ENCODE measurements at regions not wholly inside any gene's neighbourhood (a gene's known extent, or its start where the extent isn't known, plus 50 kb on each side); places are given as distances from the start of the nearest gene placed in this dataset.
A peak's percentile ranks its signal among the peaks of the same experiment; 100 is the strongest.

- DNase-seq (ENCODE audit: low read depth in 1 of 2, low spot score in 1 of 2): no peak
- Histone ChIP-seq H3K4me2 (no peak overlapping the region), H3K4me3 (no peak overlapping the region), H3K27ac (no peak overlapping the region), H3K4me1 (no peaks in the 10 kb centered on the region), H3K9me3 (no peaks in the 10 kb centered on the region)
- CTCF ChIA-PET: interaction anchor here (1.2 kb wide), 1 partner anchor 469 kb away, joined by 4 read pairs; no protein-coding TSS in a partner anchor
- no peak for FAIRE-seq
- ATAC-seq: no peak
- WGBS (ENCODE audit: missing lambda C conversion rate): 33% methylated on average over 2 of the region's 2 CpGs
- POLR2A ChIA-PET: no interaction called here
- TF ChIP-seq FOXS1 (CRISPR knock-in tag; IDR thresholded peaks at IDR 0.05): no peak
- TF ChIP-seq HOXA7 (CRISPR knock-in tag; IDR thresholded peaks at IDR 0.05): no peak
- TF ChIP-seq TP53 (CRISPR knock-in tag; IDR thresholded peaks at IDR 0.05): no peak
- no peak for TF ChIP-seq HOXB13 (CRISPR knock-in tag; IDR thresholded peaks at IDR 0.05; ENCODE audit: low read depth)
These were observed 87.7 kb upstream of the TNFSF4 start for GRCh38 chr1:173294843-173295242.

- ChIA-PET POLR2A (no interaction called here), CTCF (interaction anchor here (1.2 kb wide), 1 partner anchor 469 kb away, joined by 4 read pairs; no protein-coding TSS in a partner anchor)
- Histone ChIP-seq H3K27ac (no peak overlapping the region), H3K4me2 (no peak overlapping the region), H3K4me3 (no peak overlapping the region), H3K9me3 (no peaks in the 10 kb centered on the region), H3K4me1 (no peaks in the 10 kb centered on the region)
- no peak for FAIRE-seq
- no peak for TF ChIP-seq BCL3 (IDR thresholded peaks at IDR 0.05)
- TF ChIP-seq RARB (CRISPR knock-in tag; IDR thresholded peaks at IDR 0.05): no peak
- no peak for TF ChIP-seq SREBF2 (IDR thresholded peaks at IDR 0.05)
- TF ChIP-seq HES2 (IDR thresholded peaks at IDR 0.05): no peak
- TF ChIP-seq MAX (IDR thresholded peaks at IDR 0.05): no peak
- no peak for TF ChIP-seq EHF (CRISPR knock-in tag; IDR thresholded peaks at IDR 0.05)
- no peak for TF ChIP-seq POLR2AphosphoS2 (conservative IDR thresholded peaks at IDR 0.05; ENCODE audit: low read length)
- no peak for TF ChIP-seq ZNF302 (CRISPR knock-in tag; IDR thresholded peaks at IDR 0.05)
- no peak for TF ChIP-seq HMGXB4 (CRISPR knock-in tag; IDR thresholded peaks at IDR 0.05; ENCODE audit: borderline replicate concordance)
- no peak for TF ChIP-seq PHF8 (IDR thresholded peaks at IDR 0.05; ENCODE audit: borderline replicate concordance, low read depth)
- no peak for TF ChIP-seq CHD2 (IDR thresholded peaks at IDR 0.05; ENCODE audit: low read length, partially characterized antibody)
- TF ChIP-seq KDM1A (IDR thresholded peaks at IDR 0.05; ENCODE audit: low read depth): no peak
- no peak for DNase-seq (ENCODE audit: low read depth in 1 of 2, low spot score in 1 of 2)
- 83% methylated on average over 1 of the region's 1 CpG for WGBS (ENCODE audit: missing lambda C conversion rate)
- no peak for ATAC-seq
These were observed 88.3 kb upstream of the TNFSF4 start for GRCh38 chr1:173295391-173295790.

- POLR2A ChIA-PET: no interaction called here
- H3K4me2 ChIP-seq: no peak overlapping the region
These were observed 88.9 kb upstream of the TNFSF4 start for GRCh38 chr1:173295995-173296394.

More at GRCh38 chr1:173295995-173296394, 88.9 kb upstream of the TNFSF4 start:
- Histone ChIP-seq H3K9me3 (no peaks in the 10 kb centered on the region), H3K27ac (no peak overlapping the region), H3K4me1 (no peaks in the 10 kb centered on the region), H3K4me3 (no peak overlapping the region)
- TF ChIP-seq CTCF (IDR thresholded peaks at IDR 0.05) (no peak), FOSL2 (IDR thresholded peaks at IDR 0.05) (no peak), FOSL2 (CRISPR knock-in tag; IDR thresholded peaks at IDR 0.05) (peak; percentile 34; the same call in 1 of the 2 replicates), HOXB13 (CRISPR knock-in tag; IDR thresholded peaks at IDR 0.05; ENCODE audit: low read depth) (no peak), TFCP2L1 (CRISPR knock-in tag; IDR thresholded peaks at IDR 0.05) (no peak), MYC (IDR thresholded peaks at IDR 0.05; ENCODE audit: borderline replicate concordance, low read length) (no peak)
- CTCF ChIA-PET: interaction anchor here (1.2 kb wide), 1 partner anchor 470 kb away, joined by 4 read pairs; no protein-coding TSS in a partner anchor
- FAIRE-seq (no peak), DNase-seq (ENCODE audit: low read depth in 1 of 2, low spot score in 1 of 2) (no peak), ATAC-seq (no peak)
- WGBS (ENCODE audit: missing lambda C conversion rate): 84% methylated on average over 1 of the region's 1 CpG
